Heart left ventricle (tissue), 13 donors: ENCODE measurements at regions not wholly inside any gene's neighbourhood (a gene's known extent, or its start where the extent isn't known, plus 50 kb on each side); places are given as distances from the start of the nearest gene placed in this dataset.

Source experiments
- POLR2A ChIP-seq, 2 donors: fragments of 450-650 bp; IDR thresholded peaks; one replicate each; pipeline ENCODE4 v1.6.1; 2017; ENCODE audit warnings: antibody characterized with exemption in 2 of 2, mild to moderate bottlenecking in 2 of 2, moderate library complexity in 2 of 2
- TF ChIP-seq, protein P1 (sequence below), 12 donors: fragments of 200-600 bp; sonication (generic) in 4 of 12; IDR thresholded peaks; one replicate each; pipeline versions ENCODE4 v1.5.0 to v1.8.0; 2018 to 2022; ENCODE audit warnings: antibody characterized with exemption in 12 of 12, mild to moderate bottlenecking in 5 of 12
- donor health status: ischemic (EF 13 %, LVEDD 7.1; RV severe dilation, severe dysfunction).
- donor health status: DM: no; HTN: yes; CAD: no.
- donor health status: DM: no; HTN: no; CAD: no.
- donor health status: ischemic (EF 25% LVEDD 6.9; RV normal size, moderate dysfunction).
- donor health status: ischemic (EF 25% LVEDD 5.7; RV mildly dilated, moderate dysfunction).
- donor health status: ischemic (EF 35%, LVEDD 5.7; RV mildly dilated, moderate dysfunction).
- donor health status: nonischemic (EF 11% LVEDD 7.7; RV severe dilation, severe dysfunction).
- donor health status: DM: yes; HTN: yes; CAD: no.
- donor health status: PGD.
- donor health status: ischemic (EF 29% LVEDD 5.4; RV normal size, mild dysfunction).
- donor health status: nonischemic (EF 23%, LVEDD 6.1; RV moderate dilation, normal function).

DNA sequence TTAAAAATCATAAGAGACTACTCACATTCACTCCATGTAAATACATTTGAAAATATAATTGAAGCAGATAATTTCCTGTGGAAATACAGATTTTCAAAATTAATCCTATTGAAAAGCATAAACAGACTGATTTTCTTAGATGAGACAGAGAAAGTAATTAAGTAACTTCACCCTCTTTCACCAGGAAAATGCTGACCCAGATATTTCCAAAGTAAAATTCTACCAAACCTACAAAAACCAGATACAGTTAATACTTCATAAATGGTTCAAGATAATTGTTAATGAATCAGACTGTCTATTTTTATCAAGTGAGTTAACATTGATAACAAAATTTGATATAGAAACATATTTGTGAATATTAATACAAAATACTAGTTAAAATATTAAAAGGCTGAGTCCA lies 233.5 kb upstream of the KHDRBS2 start:
- TF ChIP-seq, protein P1, sequence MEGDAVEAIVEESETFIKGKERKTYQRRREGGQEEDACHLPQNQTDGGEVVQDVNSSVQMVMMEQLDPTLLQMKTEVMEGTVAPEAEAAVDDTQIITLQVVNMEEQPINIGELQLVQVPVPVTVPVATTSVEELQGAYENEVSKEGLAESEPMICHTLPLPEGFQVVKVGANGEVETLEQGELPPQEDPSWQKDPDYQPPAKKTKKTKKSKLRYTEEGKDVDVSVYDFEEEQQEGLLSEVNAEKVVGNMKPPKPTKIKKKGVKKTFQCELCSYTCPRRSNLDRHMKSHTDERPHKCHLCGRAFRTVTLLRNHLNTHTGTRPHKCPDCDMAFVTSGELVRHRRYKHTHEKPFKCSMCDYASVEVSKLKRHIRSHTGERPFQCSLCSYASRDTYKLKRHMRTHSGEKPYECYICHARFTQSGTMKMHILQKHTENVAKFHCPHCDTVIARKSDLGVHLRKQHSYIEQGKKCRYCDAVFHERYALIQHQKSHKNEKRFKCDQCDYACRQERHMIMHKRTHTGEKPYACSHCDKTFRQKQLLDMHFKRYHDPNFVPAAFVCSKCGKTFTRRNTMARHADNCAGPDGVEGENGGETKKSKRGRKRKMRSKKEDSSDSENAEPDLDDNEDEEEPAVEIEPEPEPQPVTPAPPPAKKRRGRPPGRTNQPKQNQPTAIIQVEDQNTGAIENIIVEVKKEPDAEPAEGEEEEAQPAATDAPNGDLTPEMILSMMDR (IDR thresholded peaks at IDR 0.05), result no peak
- TF ChIP-seq POLR2A (IDR thresholded peaks at IDR 0.05), result no peak
